Neural cell (in vitro differentiated cells): ENCODE measurements at regions not wholly inside any gene's neighbourhood (a gene's known extent, or its start where the extent isn't known, plus 50 kb on each side); places are given as distances from the start of the nearest gene placed in this dataset.

Source experiments
- H2AFZ ChIP-seq: fragments of 200-600, 300-800 bp; sonication (generic), shearing (Covaris generic); 2 replicates; pipeline ENCODE4 v1.6.0; 2014; ENCODE audit warnings: low read depth, mild to moderate bottlenecking, antibody characterized with exemption, low read length, moderate library complexity
- H3F3A ChIP-seq: fragments of 200-600 bp; shearing (Covaris generic); 2 replicates; pipeline ENCODE4 v1.6.1; 2016; ENCODE audit warnings: mild to moderate bottlenecking, moderate library complexity, mixed read lengths, antibody characterized with exemption, low read length; ENCODE audit not compliant: insufficient read depth, poor library complexity, severe bottlenecking
- H3K27ac ChIP-seq: fragments of 200-600, 300-800 bp; sonication (generic), shearing (Covaris generic); 2 replicates; pipeline ENCODE4 v1.5.1; 2014; ENCODE audit warnings: mild to moderate bottlenecking, low read length, moderate library complexity
- H3K27me3 ChIP-seq: fragments of 300-800, 200-600 bp; sonication (generic), shearing (Covaris generic); 2 replicates; pipeline ENCODE4 v1.6.0; 2014; ENCODE audit warnings: mild to moderate bottlenecking, low read depth, low read length, moderate library complexity; ENCODE audit not compliant: insufficient read depth
- H3K36me3 ChIP-seq: fragments of 300-800, 200-600 bp; sonication (generic), shearing (Covaris generic); 2 replicates; pipeline ENCODE4 v1.5.1; 2014; ENCODE audit warnings: mild to moderate bottlenecking, antibody characterized with exemption, low read length, moderate library complexity; ENCODE audit not compliant: insufficient read depth
- H3K4me2 ChIP-seq: fragments of 300-800, 200-600 bp; sonication (generic), shearing (Covaris generic); 2 replicates; pipeline ENCODE4 v1.6.0; 2014; ENCODE audit warnings: mild to moderate bottlenecking, low read length
- H3K4me3 ChIP-seq: fragments of 300-800, 200-600 bp; sonication (generic), shearing (Covaris generic); 2 replicates; pipeline ENCODE4 v1.5.1; 2014; ENCODE audit warnings: mild to moderate bottlenecking, low read length, moderate library complexity
- H3K79me2 ChIP-seq: fragments of 200-600 bp; shearing (Covaris generic); replicated peaks from 2 replicates; pipeline ENCODE4 v1.6.0; 2014; ENCODE audit warnings: mild to moderate bottlenecking, low read length, moderate library complexity; ENCODE audit not compliant: insufficient read depth
- H3K9ac ChIP-seq: fragments of 300-800, 200-600 bp; sonication (generic), shearing (Covaris generic); 2 replicates; pipeline ENCODE4 v1.6.1; 2016; ENCODE audit warnings: mild to moderate bottlenecking, low read length, mixed read lengths
- H3K9me2 ChIP-seq: fragments of 200-600 bp; shearing (Covaris generic); 2 replicates; pipeline ENCODE4 v1.6.1; 2016; ENCODE audit warnings: mild to moderate bottlenecking, low read length, mixed read lengths; ENCODE audit not compliant: insufficient read depth
- H3K9me3 ChIP-seq: fragments of 200-600, 300-800 bp; sonication (generic), shearing (Covaris generic); 2 replicates; pipeline ENCODE4 v1.6.1; 2016; ENCODE audit warnings: mild to moderate bottlenecking, mixed run types, low read length, moderate library complexity, mixed read lengths
- H4K20me1 ChIP-seq: fragments of 200-600 bp; shearing (Covaris generic); 2 replicates; pipeline ENCODE4 v1.6.1; 2016; ENCODE audit warnings: mild to moderate bottlenecking, mixed run types; ENCODE audit not compliant: insufficient read depth
- EP300 ChIP-seq: fragments of 450-650 bp; conservative IDR thresholded peaks from 2 replicates; pipeline ENCODE4 v1.6.1; 2014; ENCODE audit warnings: antibody characterized with exemption, mild to moderate bottlenecking, moderate library complexity; ENCODE audit not compliant: poor library complexity, severe bottlenecking
- EZH2 ChIP-seq: fragments of 200-600, 300-800 bp; shearing (Covaris generic), sonication (generic); IDR thresholded peaks from 2 replicates; pipeline ENCODE4 v1.6.1; 2014; ENCODE audit warnings: antibody characterized with exemption, low read length, borderline replicate concordance, mild to moderate bottlenecking; ENCODE audit not compliant: insufficient read depth, poor library complexity, severe bottlenecking
- MXI1 ChIP-seq: fragments of 450-650 bp; conservative IDR thresholded peaks from 2 replicates; pipeline ENCODE4 v1.6.1; 2014; ENCODE audit warnings: antibody characterized with exemption, mild to moderate bottlenecking; ENCODE audit not compliant: poor library complexity, severe bottlenecking
- POLR2AphosphoS5 ChIP-seq: IDR thresholded peaks from 2 replicates; pipeline ENCODE4 v1.6.1; 2012
- RAD21 ChIP-seq: fragments of 450-650 bp; conservative IDR thresholded peaks from 2 replicates; pipeline ENCODE4 v1.6.1; 2014; ENCODE audit warnings: antibody characterized with exemption, mild to moderate bottlenecking, moderate library complexity
- SMC3 ChIP-seq: fragments of 450-650 bp; conservative IDR thresholded peaks from 2 replicates; pipeline ENCODE4 v1.6.1; 2014; ENCODE audit warnings: antibody characterized with exemption, mild to moderate bottlenecking, moderate library complexity; ENCODE audit not compliant: poor library complexity
- TAF1 ChIP-seq: IDR thresholded peaks from 2 replicates; pipeline ENCODE4 v1.6.1; 2012; ENCODE audit warnings: low read depth
- TF ChIP-seq, protein P1 (sequence below): IDR thresholded peaks from 2 replicates; pipeline ENCODE4 v1.6.1; 2012; ENCODE audit warnings: borderline replicate concordance
- TF ChIP-seq, protein P2 (sequence below): fragments of 450-650 bp; IDR thresholded peaks from 2 replicates; pipeline ENCODE4 v1.5.1; 2014; ENCODE audit warnings: antibody characterized with exemption, mild to moderate bottlenecking, moderate library complexity; ENCODE audit not compliant: poor library complexity, severe bottlenecking

DNA sequence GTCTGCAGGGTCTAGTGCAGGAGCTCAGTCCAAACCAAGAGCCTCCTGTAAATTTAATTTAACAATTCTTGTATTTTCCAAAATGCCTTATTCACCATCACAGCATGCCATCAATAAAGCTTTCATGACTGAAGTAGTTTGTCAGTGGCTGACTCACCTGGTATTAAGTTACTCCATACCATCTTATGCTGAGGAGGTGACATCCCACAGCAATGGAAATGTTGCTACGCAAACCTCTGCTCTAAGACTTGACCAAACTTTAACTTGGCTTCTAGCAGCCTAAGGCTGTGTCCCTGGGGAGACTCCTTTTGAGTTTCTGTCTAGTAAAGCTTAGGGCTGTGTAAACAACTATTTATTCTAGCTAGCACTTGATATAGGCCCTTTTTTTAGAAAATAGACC is 1231.3 kb upstream of the CDH18 start:
- TF ChIP-seq POLR2AphosphoS5: no peak
- TF ChIP-seq TAF1: no peak
- no peak for TF ChIP-seq MXI1
- TF ChIP-seq, protein P1, sequence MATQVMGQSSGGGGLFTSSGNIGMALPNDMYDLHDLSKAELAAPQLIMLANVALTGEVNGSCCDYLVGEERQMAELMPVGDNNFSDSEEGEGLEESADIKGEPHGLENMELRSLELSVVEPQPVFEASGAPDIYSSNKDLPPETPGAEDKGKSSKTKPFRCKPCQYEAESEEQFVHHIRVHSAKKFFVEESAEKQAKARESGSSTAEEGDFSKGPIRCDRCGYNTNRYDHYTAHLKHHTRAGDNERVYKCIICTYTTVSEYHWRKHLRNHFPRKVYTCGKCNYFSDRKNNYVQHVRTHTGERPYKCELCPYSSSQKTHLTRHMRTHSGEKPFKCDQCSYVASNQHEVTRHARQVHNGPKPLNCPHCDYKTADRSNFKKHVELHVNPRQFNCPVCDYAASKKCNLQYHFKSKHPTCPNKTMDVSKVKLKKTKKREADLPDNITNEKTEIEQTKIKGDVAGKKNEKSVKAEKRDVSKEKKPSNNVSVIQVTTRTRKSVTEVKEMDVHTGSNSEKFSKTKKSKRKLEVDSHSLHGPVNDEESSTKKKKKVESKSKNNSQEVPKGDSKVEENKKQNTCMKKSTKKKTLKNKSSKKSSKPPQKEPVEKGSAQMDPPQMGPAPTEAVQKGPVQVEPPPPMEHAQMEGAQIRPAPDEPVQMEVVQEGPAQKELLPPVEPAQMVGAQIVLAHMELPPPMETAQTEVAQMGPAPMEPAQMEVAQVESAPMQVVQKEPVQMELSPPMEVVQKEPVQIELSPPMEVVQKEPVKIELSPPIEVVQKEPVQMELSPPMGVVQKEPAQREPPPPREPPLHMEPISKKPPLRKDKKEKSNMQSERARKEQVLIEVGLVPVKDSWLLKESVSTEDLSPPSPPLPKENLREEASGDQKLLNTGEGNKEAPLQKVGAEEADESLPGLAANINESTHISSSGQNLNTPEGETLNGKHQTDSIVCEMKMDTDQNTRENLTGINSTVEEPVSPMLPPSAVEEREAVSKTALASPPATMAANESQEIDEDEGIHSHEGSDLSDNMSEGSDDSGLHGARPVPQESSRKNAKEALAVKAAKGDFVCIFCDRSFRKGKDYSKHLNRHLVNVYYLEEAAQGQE: no peak
- TF ChIP-seq EZH2: no peak
- Histone ChIP-seq H3F3A (no peaks in the 10 kb centered on the region), H3K4me3 (no peak overlapping the region), H3K9ac (no peak overlapping the region), H2AFZ (no peak overlapping the region), H3K27ac (no peak overlapping the region), H4K20me1 (no peaks in the 10 kb centered on the region), H3K4me2 (no peak overlapping the region), H3K79me2 (no peaks in the 10 kb centered on the region), H3K27me3 (no peaks in the 10 kb centered on the region), H3K9me2 (no peaks in the 10 kb centered on the region), H3K9me3 (no peaks in the 10 kb centered on the region), H3K36me3 (no peaks in the 10 kb centered on the region)

DNA sequence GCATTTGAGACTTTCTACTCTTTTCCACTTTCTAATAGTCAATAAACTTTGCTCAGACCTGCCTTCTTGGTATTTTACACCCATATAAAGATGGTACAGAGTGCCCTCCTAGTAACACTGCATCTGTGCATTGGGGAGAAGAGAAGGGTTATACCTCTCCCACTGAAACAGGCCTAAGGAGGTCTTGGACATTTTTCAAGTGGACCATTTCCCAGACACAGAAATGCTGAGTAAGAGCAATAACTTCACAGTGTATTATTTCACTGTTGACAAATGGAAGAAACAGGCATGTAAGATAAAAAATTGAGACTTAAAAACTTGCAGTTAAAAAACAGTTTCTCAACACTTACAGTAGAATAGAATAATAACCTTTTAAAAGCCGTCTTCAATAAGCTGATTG is 1224.0 kb upstream of the CDH18 start:
- Histone ChIP-seq H2AFZ (no peak overlapping the region), H3K79me2 (no peaks in the 10 kb centered on the region), H3K4me3 (no peak overlapping the region), H3K4me2 (no peak overlapping the region), H3K27ac (no peak overlapping the region), H3K9me2 (no peaks in the 10 kb centered on the region), H3K9ac (no peak overlapping the region), H4K20me1 (no peaks in the 10 kb centered on the region), H3K9me3 (no peaks in the 10 kb centered on the region), H3K36me3 (no peaks in the 10 kb centered on the region), H3K27me3 (no peaks in the 10 kb centered on the region), H3F3A (no peaks in the 10 kb centered on the region)
- no peak for TF ChIP-seq MXI1
- TF ChIP-seq, protein P1: no peak
- TF ChIP-seq TAF1: no peak
- no peak for TF ChIP-seq POLR2AphosphoS5
- no peak for TF ChIP-seq EP300
- TF ChIP-seq, protein P2, sequence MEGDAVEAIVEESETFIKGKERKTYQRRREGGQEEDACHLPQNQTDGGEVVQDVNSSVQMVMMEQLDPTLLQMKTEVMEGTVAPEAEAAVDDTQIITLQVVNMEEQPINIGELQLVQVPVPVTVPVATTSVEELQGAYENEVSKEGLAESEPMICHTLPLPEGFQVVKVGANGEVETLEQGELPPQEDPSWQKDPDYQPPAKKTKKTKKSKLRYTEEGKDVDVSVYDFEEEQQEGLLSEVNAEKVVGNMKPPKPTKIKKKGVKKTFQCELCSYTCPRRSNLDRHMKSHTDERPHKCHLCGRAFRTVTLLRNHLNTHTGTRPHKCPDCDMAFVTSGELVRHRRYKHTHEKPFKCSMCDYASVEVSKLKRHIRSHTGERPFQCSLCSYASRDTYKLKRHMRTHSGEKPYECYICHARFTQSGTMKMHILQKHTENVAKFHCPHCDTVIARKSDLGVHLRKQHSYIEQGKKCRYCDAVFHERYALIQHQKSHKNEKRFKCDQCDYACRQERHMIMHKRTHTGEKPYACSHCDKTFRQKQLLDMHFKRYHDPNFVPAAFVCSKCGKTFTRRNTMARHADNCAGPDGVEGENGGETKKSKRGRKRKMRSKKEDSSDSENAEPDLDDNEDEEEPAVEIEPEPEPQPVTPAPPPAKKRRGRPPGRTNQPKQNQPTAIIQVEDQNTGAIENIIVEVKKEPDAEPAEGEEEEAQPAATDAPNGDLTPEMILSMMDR: no peak
- TF ChIP-seq RAD21: no peak
- TF ChIP-seq EZH2: no peak
- no peak for TF ChIP-seq SMC3
